H1 (cell line): ENCODE measurements at regions not wholly inside any gene's neighbourhood (a gene's known extent, or its start where the extent isn't known, plus 50 kb on each side); places are given as distances from the start of the nearest gene placed in this dataset.

Experiments used
- CTCF ChIA-PET: fragments of 300-600 bp; sonication (Branson Sonifier 250); formaldehyde crosslinking; loops from one replicate; lab custom pipeline; 2021; ENCODE audit not compliant: partially characterized antibody; lab: Charles Lee
- POLR2A ChIA-PET: fragments of 300-600 bp; sonication (Branson Sonifier 250); formaldehyde crosslinking; loops from one replicate; lab custom pipeline; 2021; ENCODE audit warnings: inconsistent platforms; ENCODE audit not compliant: partially characterized antibody; lab: Charles Lee
- DNase-seq, 2 experiments: peaks; one replicate each; pipeline versions ENCODE4 v3.0.0 to v3.0.0-alpha.2; 2010 to 2022; ENCODE audit warnings: low spot score in 2 of 2, low read depth in 1 of 2, mixed read lengths in 1 of 2
- FAIRE-seq: peaks from 2 replicates; lab custom pipeline; 2011; peaks lifted over from hg19 to GRCh38; lab: Jason Lieb, UNC
- H2AFZ ChIP-seq: 2 replicates; pipeline ENCODE4 v1.8.1; 2012; ENCODE audit warnings: low read length, inconsistent platforms
- H2AK5ac ChIP-seq: 2 replicates; pipeline ENCODE4 v1.6.1; 2013; ENCODE audit warnings: low read depth, low read length
- H2BK120ac ChIP-seq: replicated peaks from 2 replicates; pipeline ENCODE3; 2013; ENCODE audit warnings: low read depth, low read length, inconsistent platforms
- H2BK12ac ChIP-seq: 2 replicates; pipeline ENCODE4 v1.6.1; 2013; ENCODE audit warnings: low read depth, low read length
- H2BK15ac ChIP-seq: 2 replicates; pipeline ENCODE4 v1.6.1; 2013; ENCODE audit warnings: low read length
- H2BK20ac ChIP-seq: 2 replicates; pipeline ENCODE4 v1.6.1; 2013; ENCODE audit warnings: low read length
- H2BK5ac ChIP-seq: 2 replicates; pipeline ENCODE4 v1.6.1; 2013; ENCODE audit warnings: low read depth, low read length
- H3K14ac ChIP-seq: 2 replicates; pipeline ENCODE4 v1.6.1; 2013; ENCODE audit warnings: inconsistent platforms; ENCODE audit not compliant: insufficient read length
- H3K18ac ChIP-seq: 2 replicates; pipeline ENCODE4 v1.6.1; 2013; ENCODE audit warnings: low read length; ENCODE audit errors: extremely low read depth
- H3K23ac ChIP-seq: 2 replicates; pipeline ENCODE4 v1.6.1; 2013; ENCODE audit warnings: inconsistent platforms; ENCODE audit not compliant: insufficient read length
- H3K23me2 ChIP-seq: 2 replicates; pipeline ENCODE4 v1.6.1; 2013; ENCODE audit warnings: low read depth, low read length
- H3K27ac ChIP-seq: 2 replicates; pipeline ENCODE4 v1.6.1; 2011; ENCODE audit warnings: low read depth, low read length, inconsistent platforms
- H3K27me3 ChIP-seq, 4 experiments: replicated peaks in 1 of 4; 1 replicate in 1 of 4; 2 replicates in 3 of 4; pipeline versions ENCODE4 v1.6.1 to v1.8.1; 2011 to 2013; ENCODE audit warnings: low read length in 3 of 4, mild to moderate bottlenecking in 3 of 4, inconsistent platforms in 2 of 4, mixed read lengths in 2 of 4, moderate library complexity in 1 of 4; ENCODE audit not compliant: control insufficient read depth in 3 of 4, insufficient read depth in 3 of 4; ENCODE audit errors: extremely low read depth in 1 of 4
- H3K36me3 ChIP-seq, 4 experiments: 2 replicates each; pipeline versions ENCODE4 v1.6.1 to v1.8.1; 2011 to 2013; ENCODE audit warnings: mild to moderate bottlenecking in 4 of 4, low read length in 3 of 4, moderate library complexity in 2 of 4, control low read depth in 1 of 4, inconsistent platforms in 1 of 4; ENCODE audit not compliant: insufficient read depth in 4 of 4, control insufficient read depth in 2 of 4
- H3K4ac ChIP-seq: replicated peaks from 2 replicates; pipeline ENCODE3; 2013; ENCODE audit warnings: low read length, low read depth, mixed read lengths, inconsistent platforms; ENCODE audit not compliant: insufficient read length
- H3K4me1 ChIP-seq, 4 experiments: replicated peaks in 1 of 4; 1 replicate in 1 of 4; 2 replicates in 3 of 4; pipeline versions ENCODE4 v1.6.1 to v1.8.1; 2011 to 2013; ENCODE audit warnings: low read length in 3 of 4, inconsistent platforms in 2 of 4, mixed read lengths in 1 of 4; ENCODE audit not compliant: insufficient read depth in 4 of 4, control insufficient read depth in 3 of 4
- H3K4me2 ChIP-seq, 2 experiments: 2 replicates each; pipeline versions ENCODE4 v1.6.1 to v1.8.1; 2011 to 2013; ENCODE audit warnings: low read depth in 2 of 2, low read length in 2 of 2, control low read depth in 1 of 2, inconsistent platforms in 1 of 2, mild to moderate bottlenecking in 1 of 2; ENCODE audit not compliant: insufficient read depth in 1 of 2
- H3K4me3 ChIP-seq, 4 experiments: fragments of 200-600, 300-600 bp in 1 of 4; sonication (generic), shearing (Covaris generic), sonication (Bioruptor Twin) in 1 of 4; 2 replicates each; pipeline versions ENCODE4 v1.5.1 to v1.8.1; 2011 to 2016; ENCODE audit warnings: low read length in 4 of 4, low read depth in 3 of 4, control low read depth in 2 of 4, inconsistent platforms in 2 of 4, mild to moderate bottlenecking in 2 of 4, mixed read lengths in 1 of 4, moderate library complexity in 1 of 4; ENCODE audit not compliant: insufficient read depth in 2 of 4; ENCODE audit errors: extremely low read depth in 1 of 4
- H3K56ac ChIP-seq: replicated peaks from 2 replicates; pipeline ENCODE3; 2013; ENCODE audit warnings: low read depth, mild to moderate bottlenecking, mixed read lengths, low read length, inconsistent platforms; ENCODE audit not compliant: insufficient read length
- H3K79me1 ChIP-seq: 2 replicates; pipeline ENCODE4 v1.6.1; 2013; ENCODE audit warnings: low read depth, low read length, control low read depth
- H3K79me2 ChIP-seq, 2 experiments: 2 replicates each; pipeline versions ENCODE4 v1.6.1 to v1.8.1; 2012 to 2013; ENCODE audit warnings: low read length in 2 of 2, mild to moderate bottlenecking in 2 of 2, inconsistent platforms in 1 of 2; ENCODE audit not compliant: insufficient read depth in 2 of 2, control insufficient read depth in 1 of 2
- H3K9ac ChIP-seq, 4 experiments: replicated peaks in 1 of 4; 1 replicate in 1 of 4; 2 replicates in 3 of 4; pipeline versions ENCODE4 v1.6.1 to v1.8.1; 2011 to 2013; ENCODE audit warnings: low read depth in 3 of 4, low read length in 3 of 4, control low read depth in 2 of 4, mild to moderate bottlenecking in 2 of 4, moderate library complexity in 2 of 4, inconsistent platforms in 1 of 4; ENCODE audit errors: extremely low read depth in 1 of 4
- H3K9me3 ChIP-seq, 2 experiments: 2 replicates each; pipeline versions ENCODE4 v1.6.1 to v1.8.1; 2012 to 2013; ENCODE audit warnings: mild to moderate bottlenecking in 2 of 2, moderate library complexity in 2 of 2, control low read depth in 1 of 2, inconsistent platforms in 1 of 2, low read depth in 1 of 2, low read length in 1 of 2, mixed read lengths in 1 of 2; ENCODE audit not compliant: insufficient read depth in 2 of 2
- H4K20me1 ChIP-seq, 2 experiments: replicated peaks in 1 of 2; 2 replicates each; pipeline versions ENCODE3 to v1.8.1; 2011 to 2013; ENCODE audit warnings: inconsistent platforms in 2 of 2, low read length in 2 of 2, mild to moderate bottlenecking in 1 of 2; ENCODE audit not compliant: insufficient read depth in 2 of 2, control insufficient read depth in 1 of 2
- H4K5ac ChIP-seq: 2 replicates; pipeline ENCODE4 v1.6.1; 2013; ENCODE audit warnings: low read length, low read depth, mixed read lengths, inconsistent platforms; ENCODE audit not compliant: insufficient read length
- H4K8ac ChIP-seq: 2 replicates; pipeline ENCODE4 v1.8.0; 2013; ENCODE audit warnings: mild to moderate bottlenecking, moderate library complexity, low read length, inconsistent platforms; ENCODE audit not compliant: insufficient read depth; ENCODE audit errors: extremely low read depth
- H4K91ac ChIP-seq: replicated peaks from 2 replicates; pipeline ENCODE3; 2013; ENCODE audit warnings: low read length, mixed read lengths, inconsistent platforms; ENCODE audit not compliant: insufficient read length
- CHD1 ChIP-seq: IDR thresholded peaks from 2 replicates; pipeline ENCODE4 v1.6.1; 2012; ENCODE audit warnings: low read depth, low read length, improper control_type of control experiment
- CTCF ChIP-seq, 3 experiments: IDR thresholded peaks; 1 replicate in 2 of 3; 2 replicates in 1 of 3; pipeline versions ENCODE4 v1.5.1 to v1.6.1; 2011; ENCODE audit warnings: low read length in 3 of 3, mild to moderate bottlenecking in 3 of 3, inconsistent platforms in 2 of 3, low read depth in 1 of 3, moderate library complexity in 1 of 3; ENCODE audit not compliant: insufficient read depth in 1 of 3; ENCODE audit errors: control extremely low read depth in 1 of 3
- HDAC6 ChIP-seq: IDR thresholded peaks from one replicate; pipeline ENCODE4 v1.7.1; 2012; ENCODE audit warnings: low read depth, mild to moderate bottlenecking, inconsistent platforms, low read length, moderate library complexity
- JUND ChIP-seq: IDR thresholded peaks from 2 replicates; pipeline ENCODE4 v1.6.1; 2011; ENCODE audit warnings: mild to moderate bottlenecking, improper control_type of control experiment, low read length
- MAFK ChIP-seq: IDR thresholded peaks from 2 replicates; pipeline ENCODE4 v1.6.1; 2012; ENCODE audit warnings: low read depth, mild to moderate bottlenecking, improper control_type of control experiment, low read length
- RAD21 ChIP-seq, 2 experiments: IDR thresholded peaks in 1 of 2; conservative IDR thresholded peaks in 1 of 2; 2 replicates each; pipeline ENCODE4 v1.6.1; 2011; ENCODE audit warnings: low read depth in 2 of 2, low read length in 2 of 2, improper control_type of control experiment in 1 of 2, inconsistent platforms in 1 of 2, mild to moderate bottlenecking in 1 of 2, moderate library complexity in 1 of 2
- SIRT6 ChIP-seq: IDR thresholded peaks from one replicate; pipeline ENCODE4 v1.7.1; 2012; ENCODE audit warnings: low read length, inconsistent platforms
- SRF ChIP-seq: IDR thresholded peaks from 2 replicates; pipeline ENCODE4 v1.6.1; 2011; ENCODE audit warnings: mild to moderate bottlenecking, low read depth, low read length, moderate library complexity
- TAF7 ChIP-seq: optimal IDR thresholded peaks from 2 replicates; pipeline ENCODE3; 2011; ENCODE audit warnings: low read depth, mild to moderate bottlenecking, inconsistent platforms, low read length, moderate library complexity, borderline replicate concordance
- WGBS, 2 experiments: shearing (Covaris generic) in 1 of 2; methylation state at CpG; one replicate each; pipeline versions ENCODE4 v1.1.6 to v1.1.7; 2013 to 2015; ENCODE audit warnings: low lambda C conversion rate in 2 of 2, mixed read lengths in 2 of 2, inconsistent platforms in 1 of 2, low coverage in 1 of 2, missing lambda C conversion rate in 1 of 2; ENCODE audit not compliant: insufficient replicate concordance in 2 of 2, insufficient coverage in 1 of 2, insufficient read length in 1 of 2; ENCODE audit errors: extremely low coverage in 1 of 2, missing lambda C conversion rate in 1 of 2; 5-methylcytosine and 5-hydroxymethylcytosine counted together

- Histone ChIP-seq H2BK15ac (no peak overlapping the region), H4K8ac (no peak overlapping the region), H3K4me1 (peaks cover 0 to 2% (median under 1%) of the 10 kb centered on the region in 4 experiments; a peak in 4 of 7 replicates), H3K56ac (no peak overlapping the region), H4K91ac (no peak overlapping the region), H3K9me3 (no peaks in the 10 kb centered on the region), H3K27me3 (no peaks in the 10 kb centered on the region), H3K14ac (no peak overlapping the region), H2BK5ac (no peak overlapping the region), H3K23me2 (no peaks in the 10 kb centered on the region), H3K4ac (no peak overlapping the region), H2BK12ac (no peak overlapping the region), H2BK120ac (no peak overlapping the region), H3K9ac (no peak overlapping the region), H3K79me2 (no peaks in the 10 kb centered on the region), H4K20me1 (no peaks in the 10 kb centered on the region), H2BK20ac (no peak overlapping the region), H4K5ac (no peak overlapping the region), H3K4me2 (no peak overlapping the region), H3K79me1 (no peaks in the 10 kb centered on the region), H3K18ac (no peak overlapping the region), H2AFZ (no peak overlapping the region), H2AK5ac (no peak overlapping the region), H3K27ac (no peak overlapping the region), H3K36me3 (no peaks in the 10 kb centered on the region), H3K4me3 (no peak overlapping the region), H3K23ac (no peak overlapping the region)
- no peak for DNase-seq
- TF ChIP-seq SRF (no peak), RAD21 (IDR thresholded peaks at IDR 0.05 in 1 of 2, conservative IDR thresholded peaks at IDR 0.05 in 1 of 2; ENCODE audit: low read depth in 2 of 2, low read length in 2 of 2) (no peak), JUND (no peak), CTCF (IDR thresholded peaks at IDR 0.05; ENCODE audit: control extremely low read depth in 1 of 3, insufficient read depth in 1 of 3, low read depth in 1 of 3, low read length in 3 of 3) (no peak), MAFK (no peak), SIRT6 (no peak), TAF7 (no peak), HDAC6 (no peak), CHD1 (no peak)
- no peak for FAIRE-seq
- POLR2A ChIA-PET, result no interaction called here
- CTCF ChIA-PET, result no interaction called here
- 93% methylated on average over 1 of the region's 1 CpG; no CpG with 5 or more reads in 1 of the 2 experiments for WGBS, 2 experiments
Observed at GRCh38 chrX:46374371-46374770, 170.8 kb downstream of the ZNF674 start.
